Mucosa of descending colon (tissue), 3 donors: ENCODE measurements at regions not wholly inside any gene's neighbourhood (a gene's known extent, or its start where the extent isn't known, plus 50 kb on each side); places are given as distances from the start of the nearest gene placed in this dataset.

Experiments
- ATAC-seq: fragments of 200-7000 bp; cut with Tn5 transposase; one replicate; pipeline ENCODE4 v1.9.1; 2020; ENCODE audit warnings: mild to moderate bottlenecking, moderate library complexity
- DNase-seq, 3 donors: peaks; one replicate each; pipeline ENCODE4 v3.0.0-alpha.2; 2020
- H3K36me3 ChIP-seq: fragments of 200-600 bp; one replicate; pipeline ENCODE4 v1.8.0; 2021; ENCODE audit warnings: low read depth, mild to moderate bottlenecking
- H3K4me1 ChIP-seq: fragments of 200-600 bp; one replicate; pipeline ENCODE4 v1.8.0; 2021; ENCODE audit warnings: low read depth, mild to moderate bottlenecking
- H3K4me3 ChIP-seq: fragments of 200-600 bp; one replicate; pipeline ENCODE4 v1.8.0; 2021; ENCODE audit warnings: mild to moderate bottlenecking
- H3K9me3 ChIP-seq: fragments of 200-600 bp; one replicate; pipeline ENCODE4 v1.8.0; 2021; ENCODE audit warnings: mild to moderate bottlenecking
- intact Hi-C, 2 donors: fragments of 100-400 bp; cut with DNase I in 1 of 2; cut with micrococcal nuclease in 1 of 2; formaldehyde crosslinking; loops; one replicate each; pipeline versions ENCODE4 v1.11.0 to v1.11.1; 2022; cut with DNase I, micrococcal nuclease
- TF ChIP-seq, protein P1 (sequence below): fragments of 200-600 bp; IDR thresholded peaks from one replicate; pipeline ENCODE4 v1.8.0; 2022; ENCODE audit warnings: antibody characterized with exemption, mild to moderate bottlenecking
- donor health status: DM: no; HTN: no; CAD: no; lungs with moderate emphysema.
- donor health status: DM: no; HTN: no; CAD: no.
- donor health status: DM: no; HTN: yes; CAD: no.

DNA sequence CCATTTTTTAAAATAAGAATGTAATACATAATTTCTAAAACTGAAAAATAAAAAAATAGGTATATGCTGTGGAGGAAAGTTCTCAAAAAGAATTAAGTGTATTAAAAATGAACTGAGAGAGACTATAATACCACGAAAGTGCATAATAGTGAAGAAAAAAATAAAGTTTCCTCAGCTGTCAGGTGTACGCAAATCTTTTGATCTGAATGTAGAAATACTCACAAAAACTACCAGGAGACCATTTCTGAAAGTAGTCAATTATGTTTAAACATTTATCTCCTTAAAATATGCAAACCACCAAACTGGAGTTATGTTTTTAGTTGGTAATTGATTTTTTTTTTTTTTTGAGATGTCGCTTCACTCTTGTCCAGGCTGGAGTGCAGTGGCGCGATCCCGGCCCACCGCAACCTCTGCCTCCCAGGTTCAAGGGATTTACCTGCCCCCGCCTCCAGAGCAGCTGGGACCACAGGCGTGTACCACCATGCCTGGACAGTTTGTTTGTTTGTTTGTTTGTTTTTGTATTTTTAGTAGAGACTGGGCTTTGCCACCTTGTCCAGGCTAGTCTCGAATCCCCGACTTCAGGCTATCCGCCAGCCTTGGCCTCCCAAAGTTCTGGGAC is 1169.2 kb upstream of the B3GALT2 start:
- TF ChIP-seq, protein P1, sequence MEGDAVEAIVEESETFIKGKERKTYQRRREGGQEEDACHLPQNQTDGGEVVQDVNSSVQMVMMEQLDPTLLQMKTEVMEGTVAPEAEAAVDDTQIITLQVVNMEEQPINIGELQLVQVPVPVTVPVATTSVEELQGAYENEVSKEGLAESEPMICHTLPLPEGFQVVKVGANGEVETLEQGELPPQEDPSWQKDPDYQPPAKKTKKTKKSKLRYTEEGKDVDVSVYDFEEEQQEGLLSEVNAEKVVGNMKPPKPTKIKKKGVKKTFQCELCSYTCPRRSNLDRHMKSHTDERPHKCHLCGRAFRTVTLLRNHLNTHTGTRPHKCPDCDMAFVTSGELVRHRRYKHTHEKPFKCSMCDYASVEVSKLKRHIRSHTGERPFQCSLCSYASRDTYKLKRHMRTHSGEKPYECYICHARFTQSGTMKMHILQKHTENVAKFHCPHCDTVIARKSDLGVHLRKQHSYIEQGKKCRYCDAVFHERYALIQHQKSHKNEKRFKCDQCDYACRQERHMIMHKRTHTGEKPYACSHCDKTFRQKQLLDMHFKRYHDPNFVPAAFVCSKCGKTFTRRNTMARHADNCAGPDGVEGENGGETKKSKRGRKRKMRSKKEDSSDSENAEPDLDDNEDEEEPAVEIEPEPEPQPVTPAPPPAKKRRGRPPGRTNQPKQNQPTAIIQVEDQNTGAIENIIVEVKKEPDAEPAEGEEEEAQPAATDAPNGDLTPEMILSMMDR: no peak
- intact Hi-C loops: no loop called here

DNA sequence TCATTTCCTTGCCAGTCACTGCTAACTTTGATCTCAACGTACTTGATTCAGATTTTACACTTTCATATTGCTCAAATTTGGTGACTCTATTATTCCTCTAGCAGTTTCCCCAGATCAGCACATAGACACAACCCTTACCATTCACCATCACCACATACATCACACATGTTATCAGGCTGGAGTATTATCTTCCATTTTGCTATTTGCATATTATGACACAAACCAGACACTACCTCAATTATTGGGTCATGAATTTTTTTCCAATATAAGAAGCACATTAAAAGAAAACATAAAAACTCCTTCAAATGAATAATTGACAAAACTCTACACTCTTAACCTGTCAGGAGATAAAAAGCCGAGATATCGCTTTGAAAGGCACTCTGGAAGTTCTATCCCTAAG is 1166.7 kb upstream of the B3GALT2 start:
- no peak for ATAC-seq
- H3K4me3 ChIP-seq: no peak overlapping the region

More for the DNA sequence above, 1169.2 kb upstream of the B3GALT2 start:
- DNase-seq (peak in 1 of 3 donors; percentile 37), ATAC-seq (no peak)
- no peak overlapping the region for H3K4me3 ChIP-seq
- H3K36me3 ChIP-seq: no peaks in the 10 kb centered on the region
- H3K9me3 ChIP-seq: no peaks in the 10 kb centered on the region
- H3K4me1 ChIP-seq: no peaks in the 10 kb centered on the region

DNA sequence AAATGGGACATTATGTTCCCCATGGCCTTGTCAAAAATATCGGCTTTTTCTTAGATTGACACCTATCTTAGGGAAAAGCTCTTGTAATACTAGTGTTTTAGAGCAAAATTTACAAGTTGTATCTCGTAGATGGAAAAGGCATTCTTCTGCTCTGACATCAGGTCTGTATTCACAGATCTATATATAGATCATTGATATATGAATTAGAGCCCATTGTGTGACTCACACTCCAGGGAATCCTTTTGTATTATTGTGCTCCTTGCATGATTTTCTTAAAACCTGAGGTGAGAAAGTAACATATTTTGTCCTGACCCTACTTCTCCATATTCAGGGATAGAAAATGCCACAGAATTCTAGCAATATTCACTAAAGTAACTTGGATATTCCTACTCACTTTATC is 1160.8 kb upstream of the B3GALT2 start:
- Histone ChIP-seq H3K36me3 (no peaks in the 10 kb centered on the region), H3K4me1 (no peaks in the 10 kb centered on the region), H3K4me3 (no peak overlapping the region), H3K9me3 (no peaks in the 10 kb centered on the region)
- no peak for ATAC-seq
- intact Hi-C loops: no loop called here
- TF ChIP-seq, protein P1: no peak
- no peak for DNase-seq

More for the DNA sequence above, 1166.7 kb upstream of the B3GALT2 start:
- intact Hi-C loops: no loop called here
- no peaks in the 10 kb centered on the region for H3K36me3 ChIP-seq
- no peak for DNase-seq
- H3K4me1 ChIP-seq: no peaks in the 10 kb centered on the region
- TF ChIP-seq, protein P1: no peak
- no peaks in the 10 kb centered on the region for H3K9me3 ChIP-seq

DNA sequence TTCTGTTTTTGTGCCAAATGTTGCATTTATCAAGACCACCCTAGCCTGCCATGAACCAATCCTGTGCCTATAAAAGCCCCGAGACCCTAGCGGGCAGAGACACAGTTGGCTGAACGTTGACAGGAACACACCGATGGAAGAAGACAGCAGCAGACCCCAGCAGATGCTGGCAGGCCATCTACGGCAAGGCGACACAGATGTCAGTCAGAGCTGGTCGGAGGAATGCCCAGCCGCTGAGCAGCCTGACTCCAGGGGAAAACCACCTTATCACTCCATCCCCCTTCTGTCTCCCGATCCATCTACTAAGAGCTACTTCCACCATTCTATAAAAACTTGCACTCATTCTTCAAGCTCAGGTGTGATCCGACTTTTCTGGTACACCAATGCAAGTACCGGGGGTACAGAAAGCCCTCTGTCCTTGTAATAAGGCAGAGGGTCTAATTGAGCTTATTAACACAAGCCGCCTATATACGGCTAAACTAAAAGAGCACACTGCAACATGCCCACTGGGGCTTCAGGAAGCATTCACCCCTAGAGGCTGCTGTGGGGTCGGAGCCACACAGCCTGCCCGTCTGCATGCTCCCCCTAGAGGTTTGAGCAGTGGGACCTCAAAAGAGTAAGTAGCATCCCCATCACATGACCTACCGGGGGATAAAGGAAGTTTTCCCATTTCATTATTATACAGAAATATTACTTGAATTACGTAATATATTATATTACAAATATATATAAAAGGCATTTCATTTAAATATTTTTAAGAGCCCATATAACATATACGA is 1156.3 kb upstream of the B3GALT2 start:
- DNase-seq (peak in 1 of 3 donors; percentile 22), ATAC-seq (no peak)
- no peaks in the 10 kb centered on the region for H3K4me1 ChIP-seq
- H3K4me3 ChIP-seq: no peak overlapping the region
- H3K9me3 ChIP-seq: no peaks in the 10 kb centered on the region
- H3K36me3 ChIP-seq: no peaks in the 10 kb centered on the region
- intact Hi-C loops: no loop called here
- TF ChIP-seq, protein P1: no peak

GRCh38 chr1:194341587-194341986 is 1155.2 kb upstream of the B3GALT2 start:
- TF ChIP-seq, protein P1: no peak
- Histone ChIP-seq H3K4me3 (no peak overlapping the region), H3K36me3 (no peaks in the 10 kb centered on the region), H3K4me1 (no peaks in the 10 kb centered on the region), H3K9me3 (no peaks in the 10 kb centered on the region)
- ATAC-seq: no peak
- intact Hi-C loops: no loop called here
- DNase-seq: no peak
